H1 (cell line): ENCODE measurements at regions not wholly inside any gene's neighbourhood (a gene's known extent, or its start where the extent isn't known, plus 50 kb on each side); places are given as distances from the start of the nearest gene placed in this dataset.

ENCODE experiments used
- ATF3 ChIP-seq: IDR thresholded peaks from 2 replicates; pipeline ENCODE4 v1.6.1; 2011; ENCODE audit warnings: low read depth, mild to moderate bottlenecking, low read length; ENCODE audit not compliant: insufficient read depth
- CHD1 ChIP-seq: IDR thresholded peaks from 2 replicates; pipeline ENCODE4 v1.6.1; 2012; ENCODE audit warnings: low read depth, low read length, improper control_type of control experiment
- CHD2 ChIP-seq: IDR thresholded peaks from 2 replicates; pipeline ENCODE4 v1.6.1; 2012; ENCODE audit warnings: low read length, improper control_type of control experiment
- CHD7 ChIP-seq: fragments of 300-600 bp; sonication (generic); IDR thresholded peaks from 2 replicates; pipeline ENCODE4 v1.7.1; 2012; ENCODE audit warnings: low read length, moderate library complexity, mild to moderate bottlenecking, inconsistent platforms; ENCODE audit not compliant: insufficient replicate concordance
- RAD21 ChIP-seq, 2 experiments: IDR thresholded peaks in 1 of 2; conservative IDR thresholded peaks in 1 of 2; 2 replicates each; pipeline ENCODE4 v1.6.1; 2011; ENCODE audit warnings: low read depth in 2 of 2, low read length in 2 of 2, improper control_type of control experiment in 1 of 2, inconsistent platforms in 1 of 2, mild to moderate bottlenecking in 1 of 2, moderate library complexity in 1 of 2
- RFX5 ChIP-seq: IDR thresholded peaks from 2 replicates; pipeline ENCODE4 v1.6.1; 2011; ENCODE audit warnings: low read depth, low read length, improper control_type of control experiment, borderline replicate concordance
- SIX5 ChIP-seq: IDR thresholded peaks from 2 replicates; pipeline ENCODE4 v1.6.1; 2011; ENCODE audit warnings: mild to moderate bottlenecking, low read depth, low read length
- SRF ChIP-seq: IDR thresholded peaks from 2 replicates; pipeline ENCODE4 v1.6.1; 2011; ENCODE audit warnings: mild to moderate bottlenecking, low read depth, low read length, moderate library complexity
- ZNF274 ChIP-seq: IDR thresholded peaks from 2 replicates; pipeline ENCODE4 v1.7.0; 2012; ENCODE audit warnings: low read length, borderline replicate concordance; ENCODE audit errors: extremely low read depth

- TF ChIP-seq CHD7 (no peak), ZNF274 (no peak), SRF (no peak), SIX5 (no peak), RAD21 (IDR thresholded peaks at IDR 0.05 in 1 of 2, conservative IDR thresholded peaks at IDR 0.05 in 1 of 2; ENCODE audit: low read depth in 2 of 2, low read length in 2 of 2) (no peak), CHD1 (no peak), CHD2 (no peak), RFX5 (no peak), ATF3 (no peak)
Measured at GRCh38 chr5:92353107-92354030, 970.3 kb upstream of the ARRDC3 start (continued).
